Bone marrow (tissue), 2 donors: ENCODE measurements at regions not wholly inside any gene's neighbourhood (a gene's known extent, or its start where the extent isn't known, plus 50 kb on each side); places are given as distances from the start of the nearest gene placed in this dataset.
"Not testable (repeated sequence)": the region's sequence is repeated elsewhere in the genome, so short reads cannot be mapped to it uniquely, and the experiment has no call there.

ENCODE experiments used
- DNase-seq, 2 donors: peaks; one replicate each; lab custom pipeline; 2025; lab: John Stamatoyannopoulos, UW

GRCh38 chr5:19064094-19064493 lies 923.9 kb downstream of the CDH18 start:
- no peak for DNase-seq

- no peak for DNase-seq
Observed at GRCh38 chr5:19067741-19068140, 920.3 kb downstream of the CDH18 start.

GRCh38 chr5:19098434-19098833 lies 889.6 kb downstream of the CDH18 start:
- no peak for DNase-seq

- no peak for DNase-seq
Observed at GRCh38 chr5:19099195-19099594, 888.8 kb downstream of the CDH18 start.

DNA sequence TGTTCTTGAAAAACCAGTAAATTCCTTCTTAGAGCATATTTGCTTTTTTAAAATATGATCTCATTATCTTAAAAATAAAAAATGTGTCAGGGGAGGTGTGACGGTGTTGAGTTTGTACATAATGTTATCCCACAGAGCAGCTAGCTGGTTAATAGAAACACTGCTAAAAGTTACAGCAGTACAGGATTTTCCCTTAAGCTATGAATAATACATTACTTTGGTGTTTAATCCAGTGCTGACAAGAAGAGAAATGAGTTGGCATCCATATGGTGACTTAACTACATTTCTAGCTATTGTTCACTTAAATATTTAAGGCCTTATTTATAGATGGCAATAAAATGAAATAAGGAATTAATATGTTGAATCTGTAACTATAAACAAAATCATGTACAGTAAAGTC lies 883.1 kb downstream of the CDH18 start:
- DNase-seq = no peak

DNA sequence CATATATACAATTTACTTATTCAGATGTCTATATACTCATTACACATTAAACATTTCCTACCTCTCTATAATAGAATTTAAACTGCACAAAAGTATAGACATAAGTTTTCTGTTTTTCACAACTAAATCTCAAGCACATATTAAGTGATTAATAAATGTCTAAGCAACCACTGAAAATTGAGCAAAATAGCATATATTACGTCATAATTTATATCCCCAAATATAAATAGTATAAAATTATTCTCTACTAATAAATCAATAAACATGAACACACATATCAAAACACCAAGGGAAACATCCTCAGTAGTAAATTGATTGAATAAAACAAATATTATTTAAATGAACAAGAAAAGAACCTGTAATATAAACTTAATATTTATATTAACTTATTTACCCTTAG lies 865.1 kb downstream of the CDH18 start:
- no peak for DNase-seq

GRCh38 chr5:19125956-19126713 lies 861.9 kb downstream of the CDH18 start:
- DNase-seq = no peak

DNA sequence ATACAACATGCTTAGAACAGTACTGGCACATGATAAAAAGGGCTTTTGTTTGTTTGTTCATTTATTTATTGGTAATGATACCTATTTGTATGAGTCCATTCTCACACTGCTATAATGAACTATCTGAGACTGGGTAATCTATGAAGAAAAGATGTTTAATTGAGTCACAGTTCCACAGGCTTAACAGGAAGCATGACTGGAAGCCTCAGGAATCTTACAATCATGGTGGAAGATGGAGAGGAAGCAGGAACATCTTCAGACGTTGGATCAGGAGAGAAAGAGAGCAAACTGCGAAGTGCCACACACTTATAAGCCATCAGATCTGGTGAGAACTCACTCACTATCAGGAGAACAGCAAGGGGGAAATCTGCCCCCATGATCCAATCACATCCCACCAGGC lies 847.7 kb downstream of the CDH18 start:
- DNase-seq = no peak

DNA sequence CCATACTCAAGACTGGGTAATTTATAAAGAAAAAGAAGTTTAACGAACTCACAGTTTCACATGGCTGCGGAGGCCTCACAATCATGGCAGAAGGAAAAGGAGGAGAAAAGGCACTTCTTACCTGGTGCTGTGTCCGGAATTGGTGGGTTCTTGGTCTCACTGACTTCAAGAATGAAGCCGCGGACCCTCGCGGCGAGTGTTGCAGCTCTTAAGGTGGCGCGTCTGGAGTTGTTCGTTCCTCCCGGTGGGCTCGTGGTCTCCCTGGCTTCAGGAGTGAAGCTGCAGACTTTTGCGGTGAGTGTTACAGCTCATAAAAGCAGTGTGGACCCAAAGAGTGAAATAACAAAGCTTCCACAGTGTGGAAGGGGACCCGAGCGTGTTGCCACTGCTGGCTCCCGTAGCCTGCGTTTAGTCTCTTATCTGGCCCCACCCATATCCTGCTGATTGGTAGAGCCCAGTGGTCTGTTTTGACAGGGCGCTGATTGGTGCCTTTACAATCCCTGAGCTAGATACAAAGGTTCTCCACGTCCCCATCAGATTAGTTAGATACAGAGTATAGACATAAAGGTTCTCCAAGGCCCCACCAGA lies 846.0 kb downstream of the CDH18 start:
- DNase-seq = not testable (repeated sequence)

- DNase-seq = not testable (repeated sequence)
Observed at GRCh38 chr5:19142713-19143414, 845.1 kb downstream of the CDH18 start.

GRCh38 chr5:19143935-19144334 lies 844.1 kb downstream of the CDH18 start:
- DNase-seq = no peak

DNA sequence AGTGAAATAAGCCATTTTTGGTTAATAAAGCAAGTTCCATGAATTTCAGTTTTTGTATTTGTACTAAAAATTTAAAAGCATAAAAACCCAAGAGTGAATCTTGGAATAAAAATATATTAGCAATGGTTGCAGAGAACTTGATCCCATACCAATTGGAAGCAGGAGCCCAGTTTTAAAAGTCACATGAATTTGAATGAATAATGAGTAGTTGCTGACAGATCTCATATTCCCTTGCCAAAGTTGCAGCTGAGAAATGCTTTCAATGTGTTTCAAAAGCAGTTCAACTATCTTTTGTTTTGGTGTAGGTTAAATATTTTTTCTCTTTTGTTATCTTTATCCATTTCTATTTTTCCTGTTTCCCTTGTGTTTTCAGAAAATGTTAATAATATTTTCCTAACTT lies 818.6 kb downstream of the CDH18 start:
- DNase-seq = no peak

GRCh38 chr5:19172926-19173470 lies 815.0 kb downstream of the CDH18 start:
- DNase-seq = no peak

DNA sequence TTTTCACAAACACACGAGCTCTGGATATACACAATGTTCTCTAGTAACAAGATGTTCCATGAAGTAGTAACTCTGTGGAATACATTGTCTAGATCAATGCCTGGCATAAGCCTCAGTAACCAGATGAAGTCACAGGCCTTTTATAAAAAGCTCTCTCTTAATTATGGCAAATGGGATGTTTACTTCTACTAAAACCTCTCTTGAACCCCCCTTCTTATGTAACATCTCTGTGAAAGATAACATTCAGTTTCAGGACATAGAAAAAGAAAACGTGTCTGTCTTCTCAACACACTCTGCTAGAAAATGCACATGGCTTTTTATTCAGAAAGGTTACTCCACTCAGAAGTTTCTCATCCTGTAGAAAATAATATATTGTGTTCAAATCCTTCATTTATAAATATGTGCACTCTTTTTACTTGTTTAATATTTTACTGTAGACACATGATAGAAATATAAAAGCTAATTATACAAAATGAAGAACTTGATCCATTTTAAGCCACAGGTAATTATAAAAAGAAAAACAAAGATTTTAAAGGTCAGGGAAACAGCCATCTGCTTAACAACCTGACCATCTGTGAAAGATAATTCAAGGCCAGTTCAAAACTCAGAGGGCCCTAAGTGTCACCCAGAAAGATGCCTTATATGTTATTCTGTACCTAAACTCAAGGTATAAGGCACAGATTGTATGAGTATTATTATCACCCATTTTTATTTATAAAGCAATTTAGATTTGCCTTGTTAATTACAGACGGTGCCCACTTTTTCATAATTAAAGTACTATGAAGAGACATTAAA lies 812.0 kb downstream of the CDH18 start:
- DNase-seq = no peak

DNA sequence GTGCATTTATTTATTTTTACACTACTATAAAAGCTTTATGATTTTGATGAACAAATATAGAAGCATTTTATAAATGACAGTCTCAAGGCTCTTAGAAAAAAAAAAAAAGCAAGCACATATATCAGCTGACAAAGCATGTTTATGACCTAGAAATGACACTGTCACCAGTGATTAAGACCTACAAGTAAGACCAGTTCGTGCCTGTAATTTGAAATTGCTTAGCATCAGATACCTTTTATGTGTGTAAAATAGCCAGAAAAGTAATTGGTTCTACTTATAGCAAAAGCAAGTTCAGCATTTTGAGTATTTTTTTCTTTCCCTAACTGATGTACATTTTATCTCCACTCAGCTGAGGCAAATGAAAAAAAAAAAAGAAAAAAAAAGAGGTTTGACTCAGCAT lies 808.4 kb downstream of the CDH18 start:
- DNase-seq = no peak

DNA sequence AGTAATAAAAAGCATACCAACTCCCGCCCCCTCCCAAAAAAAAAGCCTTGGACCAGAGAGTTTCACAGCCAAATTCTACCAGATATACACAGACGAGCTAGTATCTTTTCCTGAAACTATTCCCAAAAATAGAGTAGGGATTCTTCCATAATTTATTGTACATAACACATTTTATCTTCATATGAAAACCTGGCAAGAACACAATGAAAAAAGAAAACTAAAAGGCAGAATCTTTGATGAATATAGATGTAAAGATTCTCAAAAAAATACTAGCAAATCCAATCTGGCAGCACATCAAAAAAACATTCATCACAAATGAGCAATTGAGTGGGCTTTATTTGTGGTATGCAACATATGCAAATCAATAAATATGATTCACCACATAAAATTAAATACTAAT lies 798.8 kb downstream of the CDH18 start:
- DNase-seq = no peak

GRCh38 chr5:19193631-19194030 lies 794.4 kb downstream of the CDH18 start:
- DNase-seq = no peak

GRCh38 chr5:19196631-19197030 lies 791.4 kb downstream of the CDH18 start:
- DNase-seq = no peak

DNA sequence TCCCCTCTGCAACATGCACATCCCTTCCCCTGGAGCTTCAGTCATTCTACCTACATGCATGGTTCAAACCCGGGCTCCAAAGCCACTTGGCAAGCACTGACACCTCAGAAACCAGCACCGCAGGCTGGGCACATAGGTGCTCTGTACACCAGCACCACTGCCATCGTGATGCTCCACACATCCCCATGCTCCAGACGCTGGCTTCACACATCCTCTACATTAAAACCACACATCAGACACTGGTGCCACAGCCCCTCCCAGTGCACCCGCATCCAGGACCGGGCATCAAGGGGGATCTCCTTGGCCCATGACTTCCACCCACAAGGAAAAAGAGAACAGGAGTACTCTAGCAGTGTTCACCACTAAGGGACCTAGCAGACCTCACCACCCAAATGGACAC lies 787.7 kb downstream of the CDH18 start:
- no peak for DNase-seq

DNA sequence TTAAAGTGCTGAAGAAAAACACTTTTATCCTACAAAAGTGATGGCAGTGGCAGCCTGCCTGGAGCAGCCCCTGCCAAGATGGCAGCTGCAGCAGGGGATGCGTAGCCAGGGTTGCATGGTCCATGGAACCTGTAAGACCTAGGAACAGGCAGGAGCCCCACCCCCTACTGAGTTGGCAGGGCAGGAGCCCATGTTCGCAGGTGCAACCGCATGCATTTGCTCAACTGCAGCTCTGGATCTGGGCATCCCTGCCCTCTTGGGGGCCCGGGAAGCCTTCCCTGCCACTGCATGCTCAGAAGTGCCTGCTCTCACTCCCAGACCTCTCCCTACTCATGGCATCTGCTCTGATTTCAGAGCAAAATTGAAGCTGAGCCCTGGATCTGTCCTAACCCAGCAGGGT lies 779.6 kb downstream of the CDH18 start:
- no peak for DNase-seq

GRCh38 chr5:19210886-19211285 lies 777.1 kb downstream of the CDH18 start:
- no peak for DNase-seq

DNA sequence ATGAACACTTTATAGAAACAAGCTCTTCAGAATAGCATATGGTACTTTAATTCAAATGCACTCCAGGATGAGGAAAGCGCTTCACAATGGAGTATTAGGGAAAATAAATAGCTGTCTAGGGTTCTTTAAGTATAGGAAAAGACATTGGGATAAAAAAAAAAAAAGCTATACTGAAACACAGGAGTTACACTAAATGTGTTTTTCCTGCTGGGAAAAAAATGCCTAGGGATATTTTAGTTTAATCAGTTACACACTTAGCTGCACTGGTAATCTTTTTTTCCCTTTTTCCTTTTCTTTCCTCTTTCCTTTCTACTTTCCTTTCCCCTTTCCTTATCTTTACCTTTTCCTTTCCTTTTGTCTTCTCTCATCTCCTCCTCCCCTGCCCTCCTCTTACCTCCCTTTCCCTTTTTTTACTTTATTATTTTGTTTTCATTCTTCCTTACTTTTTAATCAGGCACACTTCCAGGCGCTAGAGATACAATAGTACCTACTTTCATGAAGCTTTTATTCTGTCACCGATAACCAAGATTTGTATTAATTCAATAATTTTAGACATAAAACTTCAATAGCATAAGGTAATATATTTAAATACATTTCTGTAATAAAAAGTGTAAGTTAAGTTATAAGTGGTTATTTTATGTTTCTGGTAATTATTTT lies 758.7 kb downstream of the CDH18 start:
- no peak for DNase-seq
